ENCODE measurements at regions not wholly inside any gene's neighbourhood (a gene's known extent, or its start where the extent isn't known, plus 50 kb on each side); places are given as distances from the start of the nearest gene placed in this dataset.

DNA sequence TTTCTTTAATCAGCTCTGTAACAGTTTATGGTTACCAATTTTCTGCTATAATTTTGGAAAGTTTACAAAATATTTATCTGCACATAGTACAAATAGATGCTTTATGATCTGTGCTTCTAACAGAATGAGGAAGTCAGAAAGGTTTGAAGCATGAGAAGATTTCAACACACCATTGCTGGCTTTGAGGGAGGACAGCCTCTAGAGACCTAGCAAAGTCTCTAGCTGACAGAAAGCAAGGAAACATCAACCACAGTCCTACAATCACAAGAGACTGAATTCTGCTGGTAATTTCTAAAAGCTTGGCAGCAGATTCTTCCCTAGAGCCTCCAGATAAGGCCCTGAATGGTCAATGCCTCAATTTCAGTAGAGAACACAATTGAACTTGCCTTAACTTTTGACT lies 750.8 kb upstream of the SLC35B3 start:
- Mint-ChIP-seq H3K36me3 (ENCODE audit: low read depth) (no peaks in the 10 kb centered on the region), H3K9me3 (peaks cover 5% of the 10 kb centered on the region), H3K27me3 (ENCODE audit: insufficient read depth) (no peaks in the 10 kb centered on the region), H3K4me3 (no peak overlapping the region), H3K27ac (no peak overlapping the region), H3K4me1 (no peaks in the 10 kb centered on the region)
- TF ChIP-seq, protein P1, sequence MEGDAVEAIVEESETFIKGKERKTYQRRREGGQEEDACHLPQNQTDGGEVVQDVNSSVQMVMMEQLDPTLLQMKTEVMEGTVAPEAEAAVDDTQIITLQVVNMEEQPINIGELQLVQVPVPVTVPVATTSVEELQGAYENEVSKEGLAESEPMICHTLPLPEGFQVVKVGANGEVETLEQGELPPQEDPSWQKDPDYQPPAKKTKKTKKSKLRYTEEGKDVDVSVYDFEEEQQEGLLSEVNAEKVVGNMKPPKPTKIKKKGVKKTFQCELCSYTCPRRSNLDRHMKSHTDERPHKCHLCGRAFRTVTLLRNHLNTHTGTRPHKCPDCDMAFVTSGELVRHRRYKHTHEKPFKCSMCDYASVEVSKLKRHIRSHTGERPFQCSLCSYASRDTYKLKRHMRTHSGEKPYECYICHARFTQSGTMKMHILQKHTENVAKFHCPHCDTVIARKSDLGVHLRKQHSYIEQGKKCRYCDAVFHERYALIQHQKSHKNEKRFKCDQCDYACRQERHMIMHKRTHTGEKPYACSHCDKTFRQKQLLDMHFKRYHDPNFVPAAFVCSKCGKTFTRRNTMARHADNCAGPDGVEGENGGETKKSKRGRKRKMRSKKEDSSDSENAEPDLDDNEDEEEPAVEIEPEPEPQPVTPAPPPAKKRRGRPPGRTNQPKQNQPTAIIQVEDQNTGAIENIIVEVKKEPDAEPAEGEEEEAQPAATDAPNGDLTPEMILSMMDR (conservative IDR thresholded peaks at IDR 0.05) = no peak
- no peak for DNase-seq
- Histone ChIP-seq H3K36me3 (ENCODE audit: control insufficient read depth, insufficient read depth, low read length) (no peaks in the 10 kb centered on the region), H3K9ac (ENCODE audit: extremely low read depth, low read length, poor library complexity, severe bottlenecking) (no peak overlapping the region), H3K27ac (ENCODE audit: low read depth, low read length) (no peak overlapping the region), H3K9me3 (ENCODE audit: control insufficient read depth, low read length) (peaks cover 4% of the 10 kb centered on the region), H3K27me3 (ENCODE audit: control insufficient read depth, insufficient read depth, low read length, poor library complexity, severe bottlenecking) (no peaks in the 10 kb centered on the region), H3K4me1 (ENCODE audit: control insufficient read depth, insufficient read depth, low read length) (no peaks in the 10 kb centered on the region), H3K4me3 (ENCODE audit: low read length) (no peak overlapping the region)

DNA sequence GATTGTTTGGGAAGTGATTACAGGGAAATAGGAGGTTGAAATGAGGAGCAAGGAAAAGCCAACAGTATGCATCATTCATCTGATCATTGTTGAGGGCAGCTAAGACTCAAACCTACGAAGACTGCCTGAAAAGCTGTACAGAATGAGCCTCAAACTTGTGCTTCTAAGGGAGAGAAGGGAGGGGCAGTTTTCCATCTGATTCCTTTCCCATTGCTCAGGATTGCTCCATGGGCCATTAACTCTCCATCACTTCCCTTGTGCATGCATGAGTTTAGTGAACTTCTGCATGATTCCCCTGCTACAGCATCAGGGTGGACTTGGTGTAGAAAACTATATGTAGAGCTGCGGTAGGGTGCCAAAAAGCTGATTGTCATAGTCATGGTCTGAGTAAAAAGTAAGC lies 742.7 kb upstream of the SLC35B3 start:
- H3K27ac ChIP-seq (ENCODE audit: low read depth, low read length) = no peak overlapping the region
- DNase-seq = no peak
- H3K9me3 ChIP-seq (ENCODE audit: control insufficient read depth, low read length) = no peaks in the 10 kb centered on the region
- no peaks in the 10 kb centered on the region for H3K4me1 ChIP-seq (ENCODE audit: control insufficient read depth, insufficient read depth, low read length)
- no peaks in the 10 kb centered on the region for H3K36me3 Mint-ChIP-seq (ENCODE audit: low read depth)
- H3K27me3 Mint-ChIP-seq (ENCODE audit: insufficient read depth) = no peaks in the 10 kb centered on the region
- TF ChIP-seq, protein P1 (conservative IDR thresholded peaks at IDR 0.05) = no peak
- H3K4me1 Mint-ChIP-seq = no peaks in the 10 kb centered on the region
- H3K4me3 Mint-ChIP-seq = no peak overlapping the region
- peaks cover 8% of the 10 kb centered on the region for H3K9me3 Mint-ChIP-seq
- no peaks in the 10 kb centered on the region for H3K36me3 ChIP-seq (ENCODE audit: control insufficient read depth, insufficient read depth, low read length)
- H3K27me3 ChIP-seq (ENCODE audit: control insufficient read depth, insufficient read depth, low read length, poor library complexity, severe bottlenecking) = no peaks in the 10 kb centered on the region
- no peak overlapping the region for H3K4me3 ChIP-seq (ENCODE audit: low read length)
- H3K27ac Mint-ChIP-seq = no peak overlapping the region
- no peak overlapping the region for H3K9ac ChIP-seq (ENCODE audit: extremely low read depth, low read length, poor library complexity, severe bottlenecking)
- WGBS, 2 experiments (ENCODE audit: insufficient coverage in 1 of 2, insufficient read length in 1 of 2) = 95 to 100% methylated on average over 1 to 2 of the region's 2 CpGs

DNA sequence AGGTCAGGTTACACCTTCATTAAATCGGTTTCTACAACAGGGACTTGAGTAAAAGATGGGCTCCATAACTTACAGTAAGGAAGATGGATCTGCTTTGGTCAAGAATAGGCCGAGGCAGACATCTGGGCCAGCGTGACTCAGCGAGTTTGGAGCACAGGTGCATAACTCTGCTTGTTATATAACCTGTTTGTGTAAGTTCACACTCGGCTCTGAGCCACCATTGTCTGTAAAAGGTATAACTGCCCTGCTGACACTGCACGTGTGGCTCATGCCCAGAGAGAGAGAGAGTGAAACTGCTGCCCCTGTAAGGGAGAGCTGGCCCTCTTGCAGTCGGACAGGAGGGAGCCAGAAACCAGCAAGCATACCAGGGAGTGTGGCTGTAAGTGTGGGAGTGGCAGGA lies 737.9 kb upstream of the SLC35B3 start:
- no peak for DNase-seq
- Histone ChIP-seq H3K9me3 (ENCODE audit: control insufficient read depth, low read length) (no peaks in the 10 kb centered on the region), H3K27ac (ENCODE audit: low read depth, low read length) (no peak overlapping the region), H3K36me3 (ENCODE audit: control insufficient read depth, insufficient read depth, low read length) (no peaks in the 10 kb centered on the region), H3K4me3 (ENCODE audit: low read length) (no peak overlapping the region), H3K9ac (ENCODE audit: extremely low read depth, low read length, poor library complexity, severe bottlenecking) (no peak overlapping the region), H3K27me3 (ENCODE audit: control insufficient read depth, insufficient read depth, low read length, poor library complexity, severe bottlenecking) (no peaks in the 10 kb centered on the region), H3K4me1 (ENCODE audit: control insufficient read depth, insufficient read depth, low read length) (no peaks in the 10 kb centered on the region)
- Mint-ChIP-seq H3K4me1 (no peaks in the 10 kb centered on the region), H3K27me3 (ENCODE audit: insufficient read depth) (no peaks in the 10 kb centered on the region), H3K4me3 (no peak overlapping the region), H3K36me3 (ENCODE audit: low read depth) (no peaks in the 10 kb centered on the region), H3K27ac (no peak overlapping the region), H3K9me3 (peaks cover 12% of the 10 kb centered on the region)
- 90 to 94% methylated on average over 6 to 7 of the region's 7 CpGs for WGBS, 2 experiments (ENCODE audit: insufficient coverage in 1 of 2, insufficient read length in 1 of 2)
- TF ChIP-seq, protein P1 (conservative IDR thresholded peaks at IDR 0.05) = no peak

Data from endodermal cell (in vitro differentiated cells).